Fibroblast of villous mesenchyme (primary cell): ENCODE measurements at regions not wholly inside any gene's neighbourhood (a gene's known extent, or its start where the extent isn't known, plus 50 kb on each side); places are given as distances from the start of the nearest gene placed in this dataset.
A peak's percentile ranks its signal among the peaks of the same experiment; 100 is the strongest.

Experiments used
- DNase-seq: peaks from one replicate; pipeline ENCODE4 v3.0.0-alpha.2; 2010; ENCODE audit warnings: low read depth
- H3K4me3 ChIP-seq: 2 replicates; pipeline ENCODE4 v1.5.1; 2011; ENCODE audit warnings: low read depth, mild to moderate bottlenecking, low read length
- CTCF ChIP-seq: IDR thresholded peaks from 2 replicates; pipeline ENCODE4 v1.5.1; 2012; ENCODE audit warnings: low read depth, mild to moderate bottlenecking, low read length; ENCODE audit not compliant: insufficient read depth

GRCh38 chr6:18545726-18546125 lies 158.6 kb downstream of the RNF144B start:
- no peak for DNase-seq
- no peak for TF ChIP-seq CTCF
- no peak overlapping the region for H3K4me3 ChIP-seq

GRCh38 chr6:18550119-18550518 lies 163.0 kb downstream of the RNF144B start:
- DNase-seq, result no peak
- no peak overlapping the region for H3K4me3 ChIP-seq
- TF ChIP-seq CTCF, result no peak

GRCh38 chr6:18551228-18551627 lies 164.1 kb downstream of the RNF144B start:
- H3K4me3 ChIP-seq, result no peak overlapping the region
- peak; percentile 55 for DNase-seq
- TF ChIP-seq CTCF, result no peak

DNA sequence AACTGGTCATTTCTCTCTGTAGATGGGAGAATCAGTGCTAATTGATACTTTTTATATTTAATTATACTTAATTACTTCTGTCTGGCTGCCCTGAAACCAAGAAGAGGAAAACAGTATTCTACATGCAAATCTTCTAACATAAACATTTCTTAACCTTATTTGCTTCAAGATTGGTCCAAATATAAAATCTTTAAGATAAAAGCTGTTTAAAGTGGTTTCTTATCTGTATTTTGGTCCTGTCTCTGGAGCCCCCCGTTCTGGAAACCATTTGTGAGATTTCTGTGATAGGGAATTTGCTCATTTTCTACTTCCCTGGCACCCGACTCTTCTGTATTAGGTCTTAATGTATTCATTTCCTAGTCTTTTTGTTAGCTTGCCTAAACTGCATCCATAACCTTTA lies 168.6 kb downstream of the RNF144B start:
- no peak for TF ChIP-seq CTCF
- H3K4me3 ChIP-seq, result no peak overlapping the region
- no peak for DNase-seq

DNA sequence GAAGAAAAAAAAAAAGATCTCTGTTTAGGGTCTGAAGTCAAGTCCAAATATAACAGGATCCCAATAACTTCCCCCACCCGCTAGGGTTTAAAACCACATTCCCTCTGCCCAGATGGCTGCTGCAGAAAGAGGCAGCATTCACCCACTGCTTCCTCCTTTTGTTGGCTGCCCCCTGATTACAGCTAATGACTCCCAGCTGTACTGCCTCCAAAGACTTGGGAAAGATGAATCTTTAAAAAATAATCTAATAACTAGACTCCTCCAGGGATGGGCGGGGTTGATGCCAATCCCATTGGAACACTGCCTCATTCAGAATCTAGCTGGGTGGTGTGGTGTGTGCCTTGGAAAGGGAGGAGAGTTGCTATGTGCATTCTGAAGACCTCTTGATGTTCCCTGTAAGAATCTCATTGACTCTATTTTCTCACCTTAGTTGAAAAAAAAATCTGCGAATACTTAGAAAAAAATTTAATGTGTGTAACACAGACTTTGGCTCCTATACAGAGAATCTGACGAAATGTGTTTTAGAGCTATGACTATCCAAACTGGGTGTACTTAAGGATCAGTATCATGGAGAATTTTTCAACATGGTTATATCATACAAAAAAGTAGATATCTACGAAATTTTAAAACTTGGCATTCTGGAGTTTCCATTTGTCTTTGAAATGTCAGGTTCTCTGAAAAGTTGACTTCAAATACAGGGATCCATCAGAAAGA lies 174.0 kb downstream of the RNF144B start:
- no peak for DNase-seq
- no peak for TF ChIP-seq CTCF
- H3K4me3 ChIP-seq, result no peak overlapping the region

DNA sequence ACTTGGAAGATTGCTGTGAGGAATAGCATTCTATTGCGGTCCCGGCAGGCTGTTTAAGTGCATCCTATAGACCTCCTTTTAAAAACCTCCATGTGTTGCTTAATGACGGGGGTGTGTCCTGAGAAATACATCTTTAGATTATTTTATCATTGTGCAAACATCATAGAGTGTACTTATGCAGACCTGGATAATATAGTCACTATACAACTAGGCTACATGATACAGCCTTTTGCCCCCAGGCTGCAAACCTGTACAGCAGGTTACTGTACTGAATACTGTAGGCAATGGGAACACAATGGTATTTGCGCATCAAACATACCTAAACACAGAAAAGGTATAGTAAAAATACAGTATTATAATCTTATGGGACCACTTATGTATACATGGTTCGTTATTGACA lies 175.6 kb downstream of the RNF144B start:
- DNase-seq, result no peak

More for the DNA sequence above, 175.6 kb downstream of the RNF144B start:
- TF ChIP-seq CTCF, result no peak
- H3K4me3 ChIP-seq, result no peak overlapping the region
